GM19328 (cell line): ENCODE measurements at regions not wholly inside any gene's neighbourhood (a gene's known extent, or its start where the extent isn't known, plus 50 kb on each side); places are given as distances from the start of the nearest gene placed in this dataset.

Experiments used
- ATAC-seq: cut with Tn5 transposase; IDR thresholded peaks from one replicate; pipeline ENCODE4 v1.9.1; 2021; ENCODE audit warnings: mild to moderate bottlenecking, moderate library complexity; ENCODE audit not compliant: unreplicated experiment

GRCh38 chr5:4896328-4896727, 243.8 kb upstream of the ADAMTS16 start:
- ATAC-seq = no peak

- ATAC-seq = no peak
Measured at GRCh38 chr5:4901305-4901811, 238.8 kb upstream of the ADAMTS16 start.

GRCh38 chr5:4901924-4902323, 238.2 kb upstream of the ADAMTS16 start:
- no peak for ATAC-seq

- ATAC-seq = no peak
Measured at GRCh38 chr5:4905674-4906520, 234.2 kb upstream of the ADAMTS16 start.

DNA sequence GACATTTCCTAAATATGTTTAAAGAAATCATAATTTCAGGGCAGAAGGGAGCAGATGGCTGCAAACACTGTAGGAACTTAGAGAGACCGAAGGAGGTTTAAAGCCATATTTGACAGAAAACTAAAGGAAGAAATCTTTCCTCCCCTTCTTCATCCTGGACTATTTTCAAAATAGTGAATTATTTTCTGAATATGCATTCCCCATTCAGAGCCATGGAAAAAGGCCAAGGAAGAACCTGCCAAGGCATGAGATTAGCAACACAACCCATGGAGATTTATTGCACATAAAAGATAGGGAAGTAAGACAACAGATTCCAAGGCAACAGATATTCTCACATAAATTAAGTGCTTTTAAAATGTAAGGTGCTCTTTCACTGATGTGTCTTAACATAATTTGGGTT, 233.3 kb upstream of the ADAMTS16 start:
- ATAC-seq = no peak

DNA sequence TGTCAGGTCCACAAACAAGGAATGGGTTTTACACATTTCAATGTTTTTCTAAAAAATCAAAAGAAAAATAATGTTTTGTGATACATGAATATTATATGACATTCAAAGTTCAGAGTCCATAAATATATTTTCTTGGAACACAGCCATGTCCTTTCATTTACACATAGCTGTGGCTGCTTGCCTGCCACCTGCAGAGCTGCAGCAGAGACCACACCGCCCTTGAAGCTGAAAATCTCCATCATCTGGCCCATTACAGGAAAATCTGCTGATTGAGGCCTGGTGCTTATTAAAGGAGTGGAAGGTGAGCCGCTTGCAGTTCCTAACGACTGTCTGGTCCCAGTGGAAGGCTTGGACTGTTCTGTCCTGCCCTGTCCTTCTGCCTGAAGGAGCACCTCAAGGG, 232.6 kb upstream of the ADAMTS16 start:
- ATAC-seq = no peak

GRCh38 chr5:4909086-4909485, 231.0 kb upstream of the ADAMTS16 start:
- no peak for ATAC-seq

DNA sequence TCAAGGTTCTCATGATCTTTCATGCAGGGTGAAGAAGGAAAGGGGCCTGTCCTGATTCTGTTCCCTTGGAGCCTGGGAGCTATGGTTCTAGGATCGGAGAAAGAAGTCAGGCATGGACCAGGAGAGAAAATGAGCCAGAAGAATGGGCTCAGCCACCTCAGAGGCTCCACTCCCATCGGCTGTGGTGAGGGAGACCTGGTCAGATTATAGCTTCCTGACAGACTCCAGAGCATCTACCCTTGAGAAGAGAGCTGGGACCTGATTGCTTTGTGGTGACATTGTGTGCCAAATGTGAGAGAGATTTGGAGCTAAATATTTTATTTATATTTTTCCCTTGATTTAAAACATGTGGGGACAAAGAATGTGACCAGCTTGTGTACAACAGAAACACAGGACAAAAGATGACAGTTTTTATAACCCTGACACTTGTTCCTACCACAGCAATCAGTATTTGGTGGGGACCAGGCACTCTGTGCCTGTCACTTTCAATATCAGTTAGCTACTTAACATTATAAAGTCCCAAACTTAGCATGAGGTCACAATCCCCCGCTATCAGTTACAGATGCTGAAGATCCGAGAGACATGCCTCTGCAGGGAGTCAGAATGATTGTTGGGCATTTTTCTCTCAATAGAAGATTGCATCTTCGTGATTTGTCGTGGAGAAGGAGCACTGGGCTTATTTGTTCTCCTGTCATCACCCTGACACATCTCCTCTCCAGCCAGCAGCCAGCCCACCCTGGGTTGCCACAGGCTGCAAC, 228.3 kb upstream of the ADAMTS16 start:
- ATAC-seq = no peak

- no peak for ATAC-seq
Measured at GRCh38 chr5:4921929-4922328, 218.2 kb upstream of the ADAMTS16 start.

GRCh38 chr5:4924577-4924976, 215.6 kb upstream of the ADAMTS16 start:
- no peak for ATAC-seq

DNA sequence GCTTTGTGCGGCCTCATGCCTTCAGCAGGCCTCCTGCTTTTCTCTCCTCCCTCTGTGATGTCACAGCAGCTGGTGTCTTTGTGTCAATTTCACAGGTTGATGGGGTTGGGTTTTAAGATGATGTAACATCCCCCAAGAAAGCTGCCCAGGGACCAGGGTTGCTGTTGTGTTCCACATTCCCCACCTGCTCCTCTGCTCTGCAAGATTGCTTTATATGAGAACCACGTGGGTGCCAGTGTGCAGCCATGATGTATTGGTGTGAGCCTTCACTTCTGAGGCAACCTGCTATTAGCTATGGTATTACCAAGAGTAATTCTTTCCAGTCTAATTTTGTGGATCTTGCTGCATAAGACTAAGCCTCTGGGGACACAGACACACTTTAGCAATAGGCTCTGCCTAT, 213.0 kb upstream of the ADAMTS16 start:
- no peak for ATAC-seq

DNA sequence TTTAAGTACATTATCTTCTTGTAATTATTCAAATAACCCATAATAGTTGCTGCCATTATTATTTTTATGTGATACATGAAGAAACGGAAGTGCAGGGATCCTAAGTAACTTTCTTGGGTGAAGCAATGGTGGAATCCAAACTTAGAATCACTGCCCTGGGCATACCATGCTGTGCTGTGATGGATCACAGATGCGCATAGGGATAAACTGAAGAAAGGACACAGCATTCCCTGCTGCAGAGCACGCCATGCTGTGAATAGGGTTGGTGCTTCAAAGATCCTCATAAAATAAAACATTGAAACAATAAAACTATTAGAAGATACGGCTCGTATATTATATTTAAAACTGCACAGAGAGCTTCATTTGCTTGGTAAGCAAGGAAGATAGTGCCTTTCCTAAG, 211.7 kb upstream of the ADAMTS16 start:
- no peak for ATAC-seq

- ATAC-seq = no peak
Measured at GRCh38 chr5:4929092-4929655, 211.0 kb upstream of the ADAMTS16 start.

GRCh38 chr5:4939042-4939781, 200.9 kb upstream of the ADAMTS16 start:
- ATAC-seq = no peak

GRCh38 chr5:4941161-4941560, 199.0 kb upstream of the ADAMTS16 start:
- no peak for ATAC-seq

GRCh38 chr5:4941957-4942830, 197.9 kb upstream of the ADAMTS16 start:
- ATAC-seq = no peak

- ATAC-seq = no peak
Measured at GRCh38 chr5:4942831-4943178, 197.3 kb upstream of the ADAMTS16 start.

DNA sequence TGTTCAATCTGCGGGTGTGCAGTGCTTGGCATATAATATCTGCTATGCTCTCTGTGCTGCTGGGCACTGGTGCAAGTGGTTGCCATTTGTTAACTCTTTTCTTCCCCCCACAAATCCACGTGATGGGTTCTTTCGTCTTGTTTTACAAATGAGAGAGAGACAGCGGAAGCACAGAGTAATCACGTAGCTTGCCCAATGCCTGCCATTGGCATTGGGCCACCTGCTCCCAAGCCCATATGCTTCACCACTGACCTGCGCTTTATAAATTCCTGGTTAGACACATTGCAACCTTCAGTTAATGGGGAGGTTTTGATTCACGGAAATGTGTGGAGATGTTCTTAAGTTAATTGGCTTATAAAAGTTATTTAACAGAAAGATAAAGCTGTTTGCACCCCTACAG, 194.8 kb upstream of the ADAMTS16 start:
- no peak for ATAC-seq

- no peak for ATAC-seq
Measured at GRCh38 chr5:4947106-4947505, 193.0 kb upstream of the ADAMTS16 start.

- ATAC-seq = no peak
Measured at GRCh38 chr5:4947893-4948536, 192.1 kb upstream of the ADAMTS16 start.
